HG03457 (cell line): ENCODE measurements at regions not wholly inside any gene's neighbourhood (a gene's known extent, or its start where the extent isn't known, plus 50 kb on each side); places are given as distances from the start of the nearest gene placed in this dataset.

ENCODE experiments used
- ATAC-seq: cut with Tn5 transposase; IDR thresholded peaks from one replicate; pipeline ENCODE4 v1.9.1; 2021; ENCODE audit warnings: moderate number of reproducible peaks; ENCODE audit not compliant: unreplicated experiment

DNA sequence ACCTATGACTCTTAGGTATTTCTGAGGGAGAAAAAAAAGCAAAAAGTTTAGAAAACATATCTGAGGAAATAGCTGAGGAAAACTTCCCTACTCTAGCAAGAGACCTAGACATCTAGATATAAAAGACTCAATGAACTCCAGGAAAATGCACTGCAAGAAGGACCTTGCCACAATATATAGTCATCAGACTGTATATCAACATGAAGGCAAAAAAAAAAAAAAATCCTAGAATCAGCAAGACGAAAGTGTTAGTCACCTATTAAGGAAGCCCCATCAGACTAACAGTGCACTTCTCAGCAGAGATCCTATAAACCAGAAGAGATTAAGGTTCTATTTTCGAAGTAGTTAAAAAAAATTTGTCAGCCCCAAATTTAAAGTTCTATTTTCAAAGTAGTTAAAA lies 166.2 kb downstream of the TMEM38B start:
- no peak for ATAC-seq

DNA sequence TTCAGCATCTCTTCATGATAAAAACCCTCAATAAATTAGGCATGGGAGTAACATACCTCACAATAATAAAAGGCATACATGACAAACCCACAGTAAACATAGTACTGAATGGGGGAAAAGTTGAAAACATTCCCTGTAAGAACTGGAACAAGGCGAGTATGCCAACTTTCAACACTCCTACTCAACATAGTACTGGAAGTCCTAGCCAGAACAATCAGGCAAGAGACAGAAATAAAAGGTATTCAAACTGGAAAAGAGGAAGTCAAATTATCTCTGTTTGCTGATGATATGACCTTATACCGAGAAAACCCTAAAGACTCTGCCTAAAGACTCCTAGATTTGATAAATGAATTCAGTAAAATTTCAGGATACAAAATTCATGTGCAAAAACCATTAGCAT lies 167.6 kb downstream of the TMEM38B start:
- ATAC-seq, result no peak

DNA sequence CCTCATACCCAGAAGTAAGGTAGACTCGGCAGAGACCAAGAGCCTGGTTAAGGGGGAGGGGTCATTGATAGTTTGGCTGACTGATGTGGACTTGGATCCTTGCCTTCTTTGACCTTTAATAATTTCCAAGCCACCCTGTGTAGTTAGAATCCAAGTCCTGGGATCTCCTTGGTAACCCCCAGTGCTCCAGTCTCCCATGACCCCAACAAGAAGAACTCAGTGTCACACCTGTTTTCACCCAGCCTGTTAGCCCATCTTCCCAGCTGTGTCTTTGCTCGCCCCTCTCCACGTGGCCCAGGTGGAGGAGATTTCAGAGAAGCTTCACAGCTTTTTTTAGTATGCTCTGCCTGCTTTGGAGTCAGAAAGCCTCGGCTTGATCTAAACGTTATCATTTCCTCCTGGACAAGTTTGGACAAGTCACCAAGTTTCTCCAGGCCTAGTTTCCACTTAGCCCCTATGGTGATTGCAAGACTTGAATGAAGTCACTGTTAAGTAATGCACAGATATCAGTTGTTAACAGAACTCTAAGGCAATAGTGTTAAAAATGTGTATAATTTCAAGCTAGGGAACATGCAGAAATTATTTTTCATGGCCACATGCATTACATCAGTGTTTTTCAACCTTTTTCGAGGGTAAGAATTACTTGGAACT lies 170.0 kb downstream of the TMEM38B start:
- no peak for ATAC-seq

- no peak for ATAC-seq
Measured at GRCh38 chr9:105865285-105865684, 170.9 kb downstream of the TMEM38B start.

GRCh38 chr9:105871540-105871939 lies 177.2 kb downstream of the TMEM38B start:
- ATAC-seq, result no peak

GRCh38 chr9:105873801-105874200 lies 179.5 kb downstream of the TMEM38B start:
- ATAC-seq, result no peak

- peak; percentile 80 for ATAC-seq
Measured at GRCh38 chr9:105877721-105878120, 183.4 kb downstream of the TMEM38B start.

GRCh38 chr9:105879181-105879580 lies 184.8 kb downstream of the TMEM38B start:
- ATAC-seq, result no peak

GRCh38 chr9:105880517-105880916 lies 186.2 kb downstream of the TMEM38B start:
- ATAC-seq, result no peak

GRCh38 chr9:105881021-105881420 lies 186.7 kb downstream of the TMEM38B start:
- no peak for ATAC-seq

- ATAC-seq, result peak; percentile 40
Measured at GRCh38 chr9:105881654-105882349, 187.5 kb downstream of the TMEM38B start.

DNA sequence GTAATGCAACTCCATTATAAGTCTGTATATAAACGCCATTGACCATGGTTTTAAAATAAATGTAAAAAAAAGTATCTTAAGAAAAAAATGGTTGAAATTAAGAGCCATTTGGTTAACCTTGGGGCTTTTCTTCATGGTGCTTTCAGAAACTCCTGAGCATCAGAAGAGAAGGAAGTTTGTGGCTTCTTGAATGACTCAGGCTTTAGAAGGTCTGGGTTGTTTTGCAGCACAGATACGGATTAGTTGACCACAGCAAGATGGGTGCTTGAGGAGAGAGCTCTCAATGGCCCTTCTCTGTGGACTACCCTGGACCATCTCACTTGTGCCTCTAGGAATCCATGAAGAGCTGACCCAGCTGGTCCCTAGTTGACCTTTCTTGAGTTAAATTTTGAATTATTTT lies 189.5 kb downstream of the TMEM38B start:
- peak; percentile 89 for ATAC-seq

- no peak for ATAC-seq
Measured at GRCh38 chr9:105884416-105884815, 190.1 kb downstream of the TMEM38B start.

DNA sequence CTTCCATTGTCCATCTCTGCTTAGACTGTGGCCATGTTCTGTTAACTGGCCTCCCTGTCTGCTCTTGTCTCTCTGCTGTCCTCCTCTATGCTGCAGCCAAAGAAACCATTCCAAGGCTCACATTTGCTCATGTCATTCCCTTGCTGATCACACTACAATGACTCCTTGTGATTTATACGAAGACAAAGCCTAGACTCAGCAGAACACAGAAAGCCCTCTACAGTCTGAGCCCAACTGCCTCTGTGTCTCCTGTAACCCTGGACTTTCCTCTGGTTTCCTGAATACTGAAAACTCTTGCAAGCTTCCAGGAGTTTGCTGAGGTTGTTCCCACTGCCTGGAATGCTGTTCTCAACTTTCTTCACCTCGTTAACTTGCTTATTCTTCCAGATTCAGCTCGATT lies 191.8 kb downstream of the TMEM38B start:
- ATAC-seq, result no peak

DNA sequence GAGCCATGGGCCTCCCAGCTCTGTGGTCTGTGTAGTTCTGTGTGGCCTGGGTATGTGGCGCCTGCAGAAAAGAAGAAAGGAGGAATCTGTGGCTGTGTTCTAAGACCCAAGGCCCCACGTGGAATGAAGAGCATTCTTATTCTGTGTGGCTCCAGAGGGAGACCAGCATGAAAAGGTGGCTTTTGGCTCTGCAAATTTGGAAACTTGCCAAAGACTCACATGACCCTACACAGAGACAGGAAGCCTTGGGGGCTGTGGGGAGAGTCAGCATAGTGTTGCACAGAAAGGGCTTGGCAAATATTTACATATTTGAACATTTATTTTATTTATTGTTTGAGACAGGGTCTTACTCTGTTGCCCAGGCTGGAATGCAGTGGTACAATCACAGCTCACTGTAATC lies 193.3 kb downstream of the TMEM38B start:
- ATAC-seq, result no peak

- ATAC-seq, result no peak
Measured at GRCh38 chr9:105890046-105890822, 195.9 kb downstream of the TMEM38B start.

- ATAC-seq, result no peak
Measured at GRCh38 chr9:105900123-105900522, 205.8 kb downstream of the TMEM38B start.

- ATAC-seq, result no peak
Measured at GRCh38 chr9:105901514-105902109, 207.3 kb downstream of the TMEM38B start.

DNA sequence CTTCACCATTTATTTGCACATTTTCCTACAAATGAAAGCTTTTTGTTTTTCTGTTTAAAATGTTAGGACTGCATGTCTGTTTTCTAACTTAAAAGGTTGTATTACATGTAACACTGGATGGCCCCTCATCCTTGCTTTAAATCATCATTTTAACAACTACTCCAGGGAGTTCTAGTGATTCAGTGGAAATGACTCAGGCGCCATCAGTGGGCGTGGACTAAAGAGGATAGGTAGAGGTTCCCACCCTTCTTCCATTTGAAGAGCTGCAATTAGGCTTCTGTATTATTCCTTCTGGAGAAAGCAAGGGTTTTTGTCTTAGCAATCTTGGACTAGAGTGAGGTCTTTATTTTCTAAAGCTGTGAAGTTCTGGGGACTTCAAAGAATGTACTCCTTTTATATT lies 213.7 kb downstream of the TMEM38B start:
- no peak for ATAC-seq

DNA sequence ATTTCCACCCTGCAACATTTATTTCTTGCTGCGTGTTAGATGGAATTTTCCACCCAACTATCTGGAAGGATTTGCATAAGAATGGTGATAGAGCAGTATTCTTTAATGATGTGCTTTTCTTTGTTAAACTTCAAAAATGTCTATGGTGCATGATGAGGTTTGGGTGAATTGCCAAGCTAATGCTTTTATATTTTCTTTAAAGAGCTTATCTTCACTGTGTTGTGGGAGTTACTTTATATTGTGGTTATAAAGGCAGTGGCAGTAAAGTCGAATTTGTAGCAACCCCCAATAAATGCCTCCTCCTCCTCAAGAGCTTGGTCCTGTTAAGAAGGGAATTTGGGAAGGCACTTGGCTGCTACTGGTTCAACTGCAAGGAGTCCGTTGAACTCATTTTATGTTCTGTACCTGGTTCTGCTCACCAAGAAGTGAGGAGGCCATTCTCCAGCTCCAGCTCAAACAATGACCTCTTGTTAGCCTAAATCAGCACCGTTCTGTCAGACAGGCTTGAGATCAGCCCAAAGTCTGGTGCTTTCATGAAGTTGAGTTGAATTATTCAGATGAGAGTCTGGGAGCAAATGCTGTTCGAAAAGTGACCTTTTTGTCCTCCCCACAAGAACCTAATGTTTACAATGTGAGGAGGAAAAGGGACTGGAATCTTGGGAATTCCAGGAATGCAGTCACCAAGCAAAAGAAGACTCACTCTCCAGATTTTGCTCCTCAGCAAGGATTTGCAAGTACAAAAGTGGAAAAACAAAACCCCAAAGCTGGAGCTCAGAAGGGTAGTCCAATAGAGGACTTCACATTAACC lies 217.0 kb downstream of the TMEM38B start:
- ATAC-seq, result no peak
